ENCODE measurements at regions not wholly inside any gene's neighbourhood (a gene's known extent, or its start where the extent isn't known, plus 50 kb on each side); places are given as distances from the start of the nearest gene placed in this dataset.

GRCh38 chr3:194797555-194798250 lies 112.0 kb downstream of the FAM43A start:
- CTCF ChIA-PET, result no interaction called here
- peaks cover 42% of the 10 kb centered on the region for H3K27me3 ChIP-seq (ENCODE audit: control insufficient read depth, insufficient read depth, low read length)
- no peak overlapping the region for H2BK15ac ChIP-seq (ENCODE audit: low read depth, low read length)
- H3K56ac ChIP-seq (ENCODE audit: extremely low read depth, insufficient read depth, low read length), result no peak overlapping the region
- no peaks in the 10 kb centered on the region for H3K79me1 ChIP-seq (ENCODE audit: low read depth in 1 of 2, low read length in 2 of 2)
- DNase-seq, result no peak
- no peak overlapping the region for H2AFZ ChIP-seq (replicated peaks; ENCODE audit: low read length, poor library complexity)
- TF ChIP-seq CEBPB (IDR thresholded peaks at IDR 0.05; ENCODE audit: low read depth, low read length) (no peak), RCOR1 (IDR thresholded peaks at IDR 0.05; ENCODE audit: insufficient replicate concordance, low read length) (no peak), SMC3 (IDR thresholded peaks at IDR 0.05; ENCODE audit: low read depth, low read length) (no peak), BHLHE40 (IDR thresholded peaks at IDR 0.05; ENCODE audit: low read depth, low read length) (no peak), MAFK (IDR thresholded peaks at IDR 0.05; ENCODE audit: low read depth, low read length) (no peak), RAD21 (IDR thresholded peaks at IDR 0.05; ENCODE audit: low read length) (no peak), USF2 (IDR thresholded peaks at IDR 0.05; ENCODE audit: low read depth, low read length) (no peak), MXI1 (IDR thresholded peaks at IDR 0.05; ENCODE audit: borderline replicate concordance, low read depth, low read length) (no peak), CHD1 (IDR thresholded peaks at IDR 0.05; ENCODE audit: low read depth, low read length) (no peak), MAZ (IDR thresholded peaks at IDR 0.05; ENCODE audit: borderline replicate concordance, low read depth, low read length) (no peak), RFX5 (IDR thresholded peaks at IDR 0.05; ENCODE audit: low read depth, low read length) (no peak), POLR2A (IDR thresholded peaks at IDR 0.05; ENCODE audit: low read depth, low read length) (no peak), NFE2L2 (IDR thresholded peaks at IDR 0.05; ENCODE audit: low read depth, low read length) (no peak), FOS (IDR thresholded peaks at IDR 0.05; ENCODE audit: low read depth, low read length) (no peak)
- TF ChIP-seq, protein P1, sequence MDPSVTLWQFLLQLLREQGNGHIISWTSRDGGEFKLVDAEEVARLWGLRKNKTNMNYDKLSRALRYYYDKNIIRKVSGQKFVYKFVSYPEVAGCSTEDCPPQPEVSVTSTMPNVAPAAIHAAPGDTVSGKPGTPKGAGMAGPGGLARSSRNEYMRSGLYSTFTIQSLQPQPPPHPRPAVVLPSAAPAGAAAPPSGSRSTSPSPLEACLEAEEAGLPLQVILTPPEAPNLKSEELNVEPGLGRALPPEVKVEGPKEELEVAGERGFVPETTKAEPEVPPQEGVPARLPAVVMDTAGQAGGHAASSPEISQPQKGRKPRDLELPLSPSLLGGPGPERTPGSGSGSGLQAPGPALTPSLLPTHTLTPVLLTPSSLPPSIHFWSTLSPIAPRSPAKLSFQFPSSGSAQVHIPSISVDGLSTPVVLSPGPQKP (IDR thresholded peaks at IDR 0.05; ENCODE audit: borderline replicate concordance, low read depth, low read length), result no peak
- TF ChIP-seq, protein P2, sequence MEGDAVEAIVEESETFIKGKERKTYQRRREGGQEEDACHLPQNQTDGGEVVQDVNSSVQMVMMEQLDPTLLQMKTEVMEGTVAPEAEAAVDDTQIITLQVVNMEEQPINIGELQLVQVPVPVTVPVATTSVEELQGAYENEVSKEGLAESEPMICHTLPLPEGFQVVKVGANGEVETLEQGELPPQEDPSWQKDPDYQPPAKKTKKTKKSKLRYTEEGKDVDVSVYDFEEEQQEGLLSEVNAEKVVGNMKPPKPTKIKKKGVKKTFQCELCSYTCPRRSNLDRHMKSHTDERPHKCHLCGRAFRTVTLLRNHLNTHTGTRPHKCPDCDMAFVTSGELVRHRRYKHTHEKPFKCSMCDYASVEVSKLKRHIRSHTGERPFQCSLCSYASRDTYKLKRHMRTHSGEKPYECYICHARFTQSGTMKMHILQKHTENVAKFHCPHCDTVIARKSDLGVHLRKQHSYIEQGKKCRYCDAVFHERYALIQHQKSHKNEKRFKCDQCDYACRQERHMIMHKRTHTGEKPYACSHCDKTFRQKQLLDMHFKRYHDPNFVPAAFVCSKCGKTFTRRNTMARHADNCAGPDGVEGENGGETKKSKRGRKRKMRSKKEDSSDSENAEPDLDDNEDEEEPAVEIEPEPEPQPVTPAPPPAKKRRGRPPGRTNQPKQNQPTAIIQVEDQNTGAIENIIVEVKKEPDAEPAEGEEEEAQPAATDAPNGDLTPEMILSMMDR (conservative IDR thresholded peaks at IDR 0.05; ENCODE audit: low read depth, low read length), result no peak
- no peak overlapping the region for H3K18ac ChIP-seq (ENCODE audit: low read depth, low read length)
- BruUV-seq (replicated peaks), result no TSS peak
- H3K9ac ChIP-seq (ENCODE audit: low read depth, low read length), result no peak overlapping the region
- no peaks in the 10 kb centered on the region; the same call in 1 of the 2 replicates for H3K9me1 ChIP-seq (ENCODE audit: insufficient read depth, low read length)
- H4K91ac ChIP-seq (ENCODE audit: insufficient read depth, low read depth, low read length), result no peak overlapping the region
- in situ Hi-C loops (cut with MboI; ENCODE audit: low sequenced_read_pairs) (no loop called here), dilution Hi-C loops (cut with HindIII; ENCODE audit: low sequenced_read_pairs, unreplicated experiment) (no loop called here), intact Hi-C loops (cut with micrococcal nuclease) (no loop called here)
- no peak overlapping the region for H3K4ac ChIP-seq (ENCODE audit: low read depth, low read length)
- no peak overlapping the region for H2BK20ac ChIP-seq (ENCODE audit: low read depth, low read length)
- no peak overlapping the region for H2BK5ac ChIP-seq (ENCODE audit: low read depth, low read length, poor library complexity, severe bottlenecking)
- H3K9me3 ChIP-seq (ENCODE audit: control insufficient read depth, insufficient read depth, low read length), result peaks cover 4% of the 10 kb centered on the region; the same call in 1 of the 2 replicates
- H3K4me2 ChIP-seq (ENCODE audit: low read depth, low read length), result no peak overlapping the region
- no peak overlapping the region for H3K27ac ChIP-seq (ENCODE audit: insufficient read depth, low read length)
- no peaks in the 10 kb centered on the region for H4K20me1 ChIP-seq (ENCODE audit: insufficient read depth, low read length)
- no peak overlapping the region for H4K5ac ChIP-seq (ENCODE audit: low read depth, low read length)
- H2BK120ac ChIP-seq (ENCODE audit: low read depth, low read length), result no peak overlapping the region
- H3K23ac ChIP-seq (ENCODE audit: low read depth, low read length), result no peak overlapping the region
- ATAC-seq (ENCODE audit: low read depth), result no peak
- H3K4me1 ChIP-seq (ENCODE audit: control insufficient read depth, insufficient read depth, low read length), result no peaks in the 10 kb centered on the region
- H4K8ac ChIP-seq (ENCODE audit: low read depth in 2 of 2, low read length in 2 of 2), result no peak overlapping the region
- WGBS, 2 experiments (ENCODE audit: extremely low coverage in 2 of 2, insufficient read length in 1 of 2), result no CpG with 5 or more reads among the region's 9 CpGs
- H3K36me3 ChIP-seq (ENCODE audit: control insufficient read depth, insufficient read depth, low read length), result no peaks in the 10 kb centered on the region
- no peak overlapping the region for H2AK5ac ChIP-seq (ENCODE audit: low read depth, low read length)
- H2AK9ac ChIP-seq (replicated peaks; ENCODE audit: low read depth, low read length, poor library complexity), result no peak overlapping the region
- H3K4me3 ChIP-seq (ENCODE audit: insufficient read depth, low read depth, low read length), result no peak overlapping the region
- no peak overlapping the region for H3K14ac ChIP-seq (replicated peaks; ENCODE audit: low read depth, low read length)
- POLR2A ChIA-PET (ENCODE audit: unreplicated experiment), result no interaction called here

Measured in IMR-90 (cell line).